ENCODE measurements at regions not wholly inside any gene's neighbourhood (a gene's known extent, or its start where the extent isn't known, plus 50 kb on each side); places are given as distances from the start of the nearest gene placed in this dataset.

DNA sequence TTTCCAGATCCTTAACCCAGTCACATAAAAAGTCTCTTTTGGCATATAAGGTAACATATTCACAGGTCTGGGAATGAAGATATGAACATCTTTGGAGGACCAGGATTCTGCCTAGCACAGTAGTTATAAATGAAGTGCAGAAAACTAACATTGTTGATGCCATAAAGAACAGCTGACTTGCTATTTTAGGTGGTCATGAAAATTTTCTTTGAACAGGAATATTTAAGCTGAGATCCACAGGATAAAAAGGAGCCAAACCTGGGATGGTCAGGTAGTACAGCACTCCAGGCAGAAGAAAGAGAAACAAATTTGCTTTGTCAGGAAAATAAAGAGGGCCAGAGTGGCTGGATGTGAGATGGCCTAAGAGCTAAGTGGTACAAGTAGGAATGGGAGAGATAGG, 80.0 kb downstream of the CENPW start:
- H3K9me3 Mint-ChIP-seq = peaks cover 0 to 6% of the 10 kb centered on the region in 2 donors
- H3K27ac Mint-ChIP-seq = no peak overlapping the region
- DNase-seq (ENCODE audit: low spot score in 2 of 2) (no peak), ATAC-seq (no peak)
- no peaks in the 10 kb centered on the region for H3K36me3 Mint-ChIP-seq

DNA sequence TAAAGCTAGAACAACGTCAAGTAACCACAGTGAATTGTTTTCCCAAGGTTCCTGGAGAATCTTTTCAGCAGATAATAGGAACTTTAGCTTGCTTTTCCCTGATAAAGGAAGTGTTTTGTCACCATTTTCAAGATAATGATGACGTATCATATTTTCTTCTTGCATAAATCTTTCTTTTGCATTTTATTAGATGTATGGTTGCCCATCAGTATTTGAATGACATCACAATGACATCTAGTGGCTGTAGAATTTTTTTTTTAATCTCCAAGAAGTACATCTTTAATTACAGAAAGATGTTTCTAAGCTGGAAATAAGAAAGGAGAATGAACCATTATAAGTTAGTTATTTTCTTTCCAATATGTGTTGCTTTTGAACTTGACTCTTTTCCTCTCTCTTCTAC, 83.0 kb downstream of the CENPW start:
- no peak for ATAC-seq

DNA sequence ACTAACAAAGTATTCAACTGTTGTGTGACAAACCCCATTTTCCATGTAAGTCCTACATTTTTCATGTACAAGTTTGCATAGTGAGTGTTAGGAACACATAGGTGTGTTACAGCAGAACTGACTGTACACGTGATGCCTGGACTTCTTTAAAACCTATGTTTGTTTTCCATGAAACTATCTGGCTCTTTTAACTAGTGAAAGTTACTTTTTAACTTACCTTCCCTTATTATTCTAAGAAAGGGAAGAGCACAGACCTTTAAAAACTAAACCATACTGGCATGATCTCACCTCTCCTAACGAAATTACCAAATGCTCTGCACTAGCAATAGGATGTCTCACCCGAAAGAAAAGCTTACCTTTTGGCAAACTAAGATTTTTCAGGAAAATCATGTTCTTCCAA, 87.8 kb downstream of the CENPW start:
- Mint-ChIP-seq H3K27ac (no peak overlapping the region), H3K9me3 (no peaks in the 10 kb centered on the region), H3K36me3 (no peaks in the 10 kb centered on the region)
- ATAC-seq (no peak), DNase-seq (ENCODE audit: low spot score in 2 of 2) (no peak)

More for the DNA sequence above, 83.0 kb downstream of the CENPW start:
- no peak for DNase-seq (ENCODE audit: low spot score in 2 of 2)
- H3K27ac Mint-ChIP-seq = no peak overlapping the region
- H3K9me3 Mint-ChIP-seq = no peaks in the 10 kb centered on the region
- no peaks in the 10 kb centered on the region for H3K36me3 Mint-ChIP-seq

DNA sequence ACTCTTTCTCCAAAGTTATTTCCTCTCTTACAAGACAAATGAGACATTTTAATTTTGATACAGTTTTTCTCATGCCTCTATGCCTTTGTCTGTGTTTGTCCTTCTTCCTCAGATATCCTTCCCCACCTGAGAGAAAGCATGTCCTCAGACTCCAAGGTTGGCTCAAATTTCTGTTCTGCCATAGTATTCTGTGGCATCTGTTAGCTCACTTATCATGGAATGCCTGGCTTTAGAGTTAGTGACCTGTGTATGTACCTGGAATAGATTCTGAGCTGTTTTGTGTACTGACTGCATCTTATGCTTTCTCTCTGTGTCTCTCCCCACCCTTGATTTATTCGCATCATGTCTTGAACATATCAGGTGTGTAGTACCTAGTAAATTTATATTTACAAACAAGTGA, 90.0 kb downstream of the CENPW start:
- Mint-ChIP-seq H3K9me3 (no peaks in the 10 kb centered on the region), H3K27ac (no peak overlapping the region), H3K36me3 (no peaks in the 10 kb centered on the region)
- DNase-seq (ENCODE audit: low spot score in 2 of 2) (no peak), ATAC-seq (no peak)

DNA sequence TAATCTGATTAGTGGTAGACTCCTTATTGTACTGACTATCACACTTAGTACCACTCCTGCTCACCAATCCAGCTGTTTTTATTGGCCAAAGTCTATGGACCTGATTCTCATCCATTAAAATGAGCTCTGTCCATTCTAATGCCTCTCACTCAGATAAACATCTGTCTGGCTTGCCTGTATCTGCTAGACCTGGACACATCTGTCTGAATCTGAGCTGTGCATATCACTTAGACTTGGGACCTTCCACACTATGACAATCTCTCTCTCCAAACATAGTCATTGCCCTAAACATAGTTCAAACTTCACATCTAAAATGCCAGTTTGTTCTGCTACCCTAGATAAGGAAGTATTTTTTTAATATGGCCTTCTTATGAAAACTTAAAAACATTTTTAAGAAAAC, 92.6 kb downstream of the CENPW start:
- ATAC-seq (no peak), DNase-seq (ENCODE audit: low spot score in 2 of 2) (no peak)
- Mint-ChIP-seq H3K36me3 (no peaks in the 10 kb centered on the region), H3K27ac (no peak overlapping the region), H3K9me3 (no peaks in the 10 kb centered on the region)

DNA sequence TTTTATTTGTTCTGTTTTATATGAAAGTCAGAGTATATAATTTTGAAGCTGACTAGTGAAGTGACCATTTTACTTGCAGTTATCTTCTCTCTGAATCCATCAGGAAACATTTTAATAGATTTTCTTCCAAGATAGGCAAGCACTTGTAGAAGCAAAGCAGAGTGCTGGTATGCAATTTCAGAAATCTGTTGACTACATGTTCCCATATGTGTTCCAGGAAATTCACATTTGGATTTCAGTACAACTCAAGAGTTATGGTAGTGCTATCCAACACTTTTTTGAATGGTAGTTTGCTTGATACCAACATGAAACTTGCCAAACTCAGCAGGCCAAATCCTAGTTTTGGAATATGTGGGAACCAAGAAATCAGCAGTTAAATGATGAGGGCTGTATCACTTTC, 94.0 kb downstream of the CENPW start:
- no peak for DNase-seq (ENCODE audit: low spot score in 2 of 2)
- Mint-ChIP-seq H3K36me3 (no peaks in the 10 kb centered on the region), H3K9me3 (no peaks in the 10 kb centered on the region), H3K27ac (no peak overlapping the region)
- ATAC-seq = no peak

DNA sequence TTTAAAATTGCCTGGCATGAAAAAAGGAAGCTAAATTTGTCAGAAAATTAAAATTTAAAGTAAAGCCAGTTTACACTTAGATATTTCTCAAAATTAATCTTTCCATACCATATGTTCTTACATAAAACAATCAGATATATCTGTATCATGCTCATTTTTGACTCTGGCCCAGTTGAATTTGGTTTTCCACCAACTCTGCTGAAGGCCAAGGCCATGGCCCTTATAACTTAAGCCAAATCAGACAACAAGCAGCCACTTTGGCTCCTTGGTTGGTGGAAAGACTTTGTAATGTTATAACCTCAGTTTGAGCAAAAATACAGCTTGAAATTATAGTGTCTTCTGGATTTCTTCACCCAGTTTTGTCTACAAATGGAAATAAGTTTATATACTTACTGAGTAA, 97.3 kb downstream of the CENPW start:
- DNase-seq (ENCODE audit: low spot score in 2 of 2) (no peak), ATAC-seq (no peak)
- Mint-ChIP-seq H3K9me3 (no peaks in the 10 kb centered on the region), H3K27ac (no peak overlapping the region), H3K36me3 (no peaks in the 10 kb centered on the region)

DNA sequence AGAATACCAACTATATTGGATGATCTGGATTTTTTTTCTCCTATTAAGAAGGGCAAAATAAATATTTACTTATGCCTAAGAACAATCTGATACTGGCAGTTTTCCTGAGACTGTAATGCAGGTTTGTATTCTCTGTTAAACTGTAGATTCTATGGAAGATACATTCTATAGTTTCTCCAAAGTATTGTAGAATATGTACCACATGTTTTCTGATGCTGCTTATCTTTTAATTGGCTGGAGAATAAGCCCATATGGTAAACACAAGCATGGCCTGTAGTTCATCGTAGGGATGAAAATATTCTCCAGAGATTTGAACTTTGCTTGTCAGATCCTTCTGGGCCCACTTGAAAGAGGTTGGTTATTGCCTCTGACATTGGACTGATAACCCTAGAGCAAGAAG, 99.1 kb downstream of the CENPW start:
- Mint-ChIP-seq H3K9me3 (no peaks in the 10 kb centered on the region), H3K36me3 (no peaks in the 10 kb centered on the region), H3K27ac (no peak overlapping the region)
- ATAC-seq (no peak), DNase-seq (ENCODE audit: low spot score in 2 of 2) (no peak)

DNA sequence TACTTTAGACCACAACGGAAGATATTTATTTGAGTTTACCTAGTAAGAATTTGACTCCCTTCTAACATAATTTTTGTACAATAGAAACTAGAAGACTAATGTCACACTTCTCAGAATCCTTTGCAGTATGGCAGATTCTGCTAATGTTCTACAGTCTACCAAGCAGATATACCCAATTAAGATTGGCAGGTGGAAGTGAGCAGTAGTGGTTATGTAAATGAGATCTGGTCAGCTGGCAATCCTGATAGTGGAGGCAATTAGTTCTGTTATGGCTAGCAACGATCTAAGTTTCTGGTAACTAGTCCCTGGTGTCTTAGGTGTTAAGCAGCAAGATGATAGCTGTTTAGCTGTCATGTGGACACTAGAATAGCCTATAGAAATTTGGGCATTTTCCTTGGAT, 101.0 kb downstream of the CENPW start:
- DNase-seq (ENCODE audit: low spot score in 2 of 2) = no peak

DNA sequence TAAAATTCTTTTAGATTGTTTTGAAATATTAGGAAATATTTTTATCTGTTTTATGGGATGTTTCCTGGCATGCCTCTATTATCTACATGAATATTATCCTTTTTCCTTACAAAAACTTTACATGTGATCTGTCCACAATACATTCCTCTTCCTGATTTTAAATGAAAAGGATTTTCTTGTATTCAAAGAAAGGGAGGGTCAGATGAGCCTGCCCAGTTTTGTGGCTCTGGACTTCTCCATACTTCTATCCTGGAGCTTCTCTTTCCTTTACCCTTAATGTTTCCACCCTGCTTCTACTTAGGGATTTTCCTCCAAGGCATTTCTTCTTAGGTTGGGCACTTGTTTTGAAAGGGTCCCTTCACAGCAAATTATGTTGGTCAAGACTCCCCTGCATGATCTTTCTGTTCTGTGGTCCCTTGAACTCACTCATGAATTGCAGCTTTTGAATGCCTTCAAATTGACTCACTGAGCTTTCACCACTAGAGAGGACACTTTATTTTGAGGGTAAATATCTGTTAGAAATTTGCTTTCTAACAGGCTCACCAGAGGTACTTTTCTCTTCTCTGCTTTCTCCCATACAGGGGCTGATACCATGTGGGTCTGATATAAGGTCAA, 104.9 kb downstream of the CENPW start:
- ATAC-seq (no peak), DNase-seq (ENCODE audit: low spot score in 2 of 2) (no peak)
- no peaks in the 10 kb centered on the region for H3K36me3 Mint-ChIP-seq
- H3K9me3 Mint-ChIP-seq = no peaks in the 10 kb centered on the region
- H3K27ac Mint-ChIP-seq = no peak overlapping the region

More for the DNA sequence above, 101.0 kb downstream of the CENPW start:
- ATAC-seq = no peak
- H3K27ac Mint-ChIP-seq = no peak overlapping the region
- no peaks in the 10 kb centered on the region for H3K36me3 Mint-ChIP-seq
- no peaks in the 10 kb centered on the region for H3K9me3 Mint-ChIP-seq

DNA sequence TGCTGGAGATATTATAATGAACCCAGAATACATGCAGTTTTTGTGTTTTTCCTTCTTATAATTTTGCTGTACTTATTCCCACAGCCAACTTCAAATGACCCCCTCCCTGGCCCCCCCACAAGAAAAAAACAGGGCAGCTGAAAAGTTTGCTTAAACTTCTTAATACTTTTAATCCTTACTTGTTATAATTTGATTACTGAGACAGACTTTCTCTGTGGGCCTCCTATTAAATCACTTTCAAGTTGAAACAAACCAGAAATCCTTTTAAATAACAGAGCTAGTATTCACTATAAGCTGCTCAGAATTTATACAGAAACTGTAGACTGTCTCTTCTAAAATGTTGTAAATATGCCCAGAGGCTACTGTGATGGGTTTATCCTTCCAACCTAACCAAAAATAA, 106.3 kb downstream of the CENPW start:
- H3K36me3 Mint-ChIP-seq = no peaks in the 10 kb centered on the region
- H3K9me3 Mint-ChIP-seq = no peaks in the 10 kb centered on the region
- H3K27ac Mint-ChIP-seq = no peak overlapping the region
- DNase-seq (ENCODE audit: low spot score in 2 of 2) (no peak), ATAC-seq (no peak)

DNA sequence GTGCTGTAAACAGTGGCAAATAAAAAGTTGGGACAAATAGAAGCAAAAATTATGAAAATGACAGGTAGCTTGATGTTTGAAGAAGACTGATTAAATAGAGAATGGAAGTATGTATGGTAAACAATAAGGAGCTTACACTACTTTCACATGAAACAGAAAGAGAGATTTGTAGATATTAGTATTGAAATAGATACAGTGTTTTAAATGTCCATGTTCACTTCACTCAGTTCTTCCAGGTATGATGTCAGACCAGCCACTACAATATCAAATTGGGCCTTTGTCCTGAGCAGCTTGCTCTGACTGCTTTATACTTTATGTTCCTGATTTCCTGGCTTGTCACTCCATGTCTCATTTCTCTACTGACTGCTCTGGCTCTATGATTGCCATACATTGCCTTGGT, 107.5 kb downstream of the CENPW start:
- H3K9me3 Mint-ChIP-seq = no peaks in the 10 kb centered on the region
- no peak overlapping the region for H3K27ac Mint-ChIP-seq
- DNase-seq (ENCODE audit: low spot score in 2 of 2) = no peak
- no peaks in the 10 kb centered on the region for H3K36me3 Mint-ChIP-seq
- no peak for ATAC-seq

DNA sequence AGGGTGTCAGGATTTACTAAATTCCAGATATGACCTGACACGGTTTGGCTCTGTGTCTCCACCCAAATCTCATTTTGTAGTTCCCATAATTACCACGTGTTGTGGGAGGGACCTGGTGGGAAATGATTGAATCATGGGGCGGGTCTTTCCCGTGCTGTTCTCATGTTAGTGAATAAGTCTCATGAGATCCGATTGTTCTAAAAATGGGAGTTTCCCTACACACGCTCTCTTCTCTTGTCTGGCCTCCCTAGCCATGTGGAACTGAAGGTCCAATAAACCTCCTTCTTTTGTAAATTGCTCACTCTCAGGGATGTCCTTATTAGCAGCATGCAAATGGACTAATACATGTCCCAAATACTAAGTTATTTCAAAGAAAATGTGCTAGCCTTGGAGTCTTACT, 121.1 kb downstream of the CENPW start:
- no peak for DNase-seq (ENCODE audit: low spot score in 2 of 2)
- Mint-ChIP-seq H3K27ac (no peak overlapping the region), H3K9me3 (no peaks in the 10 kb centered on the region), H3K36me3 (no peaks in the 10 kb centered on the region)
- no peak for ATAC-seq

DNA sequence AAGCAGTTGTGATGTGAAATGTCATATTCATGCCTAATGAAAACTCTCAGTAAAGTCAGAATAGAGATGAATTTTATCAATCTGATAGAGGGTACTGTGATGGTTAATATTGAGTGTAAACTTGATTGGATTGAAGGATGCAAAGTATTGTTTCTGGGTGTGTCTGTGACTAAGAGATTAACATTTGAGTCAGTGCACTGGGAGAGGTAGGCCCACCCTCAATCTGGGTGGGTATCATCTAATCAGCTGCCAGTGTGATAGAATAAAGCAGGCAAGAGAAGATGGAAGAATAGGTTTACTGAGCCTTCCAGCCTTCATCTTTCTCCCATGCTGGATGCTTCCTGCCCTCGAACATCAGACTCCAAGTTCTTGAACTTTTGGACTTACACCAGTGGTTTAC, 124.3 kb downstream of the CENPW start:
- H3K36me3 Mint-ChIP-seq = no peaks in the 10 kb centered on the region
- ATAC-seq (no peak), DNase-seq (ENCODE audit: low spot score in 2 of 2) (no peak)
- H3K27ac Mint-ChIP-seq = no peak overlapping the region
- peaks cover 3 to 5% of the 10 kb centered on the region in 2 donors for H3K9me3 Mint-ChIP-seq

DNA sequence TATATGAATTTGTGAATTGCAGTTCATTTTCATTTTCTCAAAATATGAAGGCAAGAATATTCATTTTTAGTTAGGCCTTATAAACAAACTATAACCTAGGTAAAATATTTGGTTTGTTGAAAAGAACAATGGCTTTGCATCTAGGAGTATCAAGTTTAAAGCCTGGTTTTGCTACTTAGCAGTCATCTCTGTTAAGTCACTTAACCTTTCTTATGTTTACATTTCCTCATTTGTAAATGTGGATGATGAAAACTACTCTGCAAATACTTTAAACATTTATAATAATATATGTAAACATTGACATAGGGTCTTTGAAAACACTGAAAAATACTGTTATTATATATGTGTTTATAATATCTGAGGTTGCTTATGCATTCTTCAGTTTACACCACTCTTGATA, 135.5 kb downstream of the CENPW start:
- H3K36me3 Mint-ChIP-seq = no peaks in the 10 kb centered on the region
- H3K9me3 Mint-ChIP-seq = peaks cover 0 to 3% of the 10 kb centered on the region in 2 donors
- no peak for ATAC-seq
- H3K27ac Mint-ChIP-seq = no peak overlapping the region
- no peak for DNase-seq (ENCODE audit: low spot score in 2 of 2)

DNA sequence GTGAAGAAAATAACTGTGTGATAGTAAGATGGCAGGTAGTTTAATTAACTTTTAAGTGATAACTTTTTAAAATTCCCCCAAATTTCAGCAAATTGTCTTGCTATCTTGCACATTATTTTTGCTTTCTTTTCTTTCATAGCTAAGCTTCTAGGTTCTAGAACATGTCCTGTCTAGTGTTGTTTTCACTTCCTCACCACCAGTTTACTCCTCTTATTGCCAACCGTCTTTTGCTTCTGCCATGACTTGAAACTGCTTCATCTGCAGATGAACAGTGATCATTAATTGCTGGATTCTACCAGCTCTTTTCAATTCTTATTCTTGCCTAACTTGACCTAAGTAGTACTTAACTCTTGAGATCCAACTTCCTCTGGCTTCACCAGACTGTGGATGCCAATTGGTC, 137.8 kb downstream of the CENPW start:
- DNase-seq (ENCODE audit: low spot score in 2 of 2) = no peak
- H3K36me3 Mint-ChIP-seq = no peaks in the 10 kb centered on the region
- no peak overlapping the region for H3K27ac Mint-ChIP-seq
- ATAC-seq = no peak
- no peaks in the 10 kb centered on the region for H3K9me3 Mint-ChIP-seq

DNA sequence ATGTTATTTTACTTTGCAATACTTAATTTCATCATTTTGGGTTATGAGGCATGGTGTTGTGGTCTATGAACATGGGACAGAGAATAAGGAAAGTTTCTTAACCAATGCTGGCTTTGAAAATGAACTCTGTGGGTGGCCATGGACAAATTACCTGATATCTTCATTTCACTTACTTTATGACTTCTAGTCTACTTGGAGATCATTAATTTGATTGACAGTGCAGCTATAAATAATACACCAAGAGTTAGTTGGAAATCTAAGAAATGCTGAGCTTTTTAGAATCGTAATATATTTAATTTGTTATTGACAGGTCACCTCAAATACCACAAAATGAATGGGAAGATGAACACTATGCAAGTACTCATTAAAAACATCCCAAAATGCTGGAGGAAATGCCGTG, 140.4 kb downstream of the CENPW start:
- H3K36me3 Mint-ChIP-seq = no peaks in the 10 kb centered on the region

DNA sequence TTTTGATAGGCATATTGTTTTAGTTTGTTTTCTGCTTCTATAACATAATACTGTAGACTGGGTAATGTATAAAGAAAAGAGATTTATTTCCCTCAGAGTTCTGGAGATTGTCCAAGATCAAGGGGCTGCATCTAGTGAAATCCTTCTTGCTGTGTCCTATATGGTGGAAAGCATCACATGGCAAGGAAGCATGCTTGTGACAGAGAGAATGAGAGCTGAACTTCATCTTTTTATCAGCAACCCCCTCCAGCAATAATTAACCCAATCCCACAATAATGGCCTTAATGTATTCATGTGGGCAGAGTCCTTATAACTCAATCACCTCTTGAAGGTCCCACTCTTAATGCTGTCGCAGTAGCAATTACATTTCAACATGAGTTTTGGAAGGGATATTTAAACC, 141.4 kb downstream of the CENPW start:
- H3K36me3 Mint-ChIP-seq = no peaks in the 10 kb centered on the region
- H3K27ac Mint-ChIP-seq = no peak overlapping the region
- H3K9me3 Mint-ChIP-seq = peaks cover 0 to 9% of the 10 kb centered on the region in 2 donors
- no peak for DNase-seq (ENCODE audit: low spot score in 2 of 2)
- ATAC-seq = no peak

More for the DNA sequence above, 140.4 kb downstream of the CENPW start:
- H3K27ac Mint-ChIP-seq = no peak overlapping the region
- peaks cover 0 to 4% of the 10 kb centered on the region in 2 donors for H3K9me3 Mint-ChIP-seq
- no peak for DNase-seq (ENCODE audit: low spot score in 2 of 2)
- no peak for ATAC-seq

DNA sequence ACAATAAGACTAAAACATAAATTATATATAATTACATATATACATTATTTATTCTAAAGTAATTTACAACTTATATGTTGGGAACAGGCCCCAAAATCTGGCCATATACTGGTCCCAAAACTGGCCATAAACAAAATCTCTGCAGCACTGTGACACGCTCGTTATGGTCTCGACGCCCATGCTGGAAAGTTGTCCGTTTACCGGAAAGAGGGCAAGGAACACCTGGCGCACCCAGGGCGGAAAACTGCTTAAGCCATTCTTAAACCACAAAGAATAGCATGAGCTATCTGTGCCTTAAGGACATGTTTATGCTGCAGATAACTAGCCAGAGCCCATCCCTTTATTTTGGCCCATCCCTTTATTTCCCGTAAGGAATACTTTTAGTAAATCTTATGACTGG, 164.9 kb downstream of the CENPW start:
- no peak overlapping the region for H3K27ac Mint-ChIP-seq
- H3K9me3 Mint-ChIP-seq = peaks cover 17 to 18% of the 10 kb centered on the region in 2 donors
- ATAC-seq (no peak), DNase-seq (ENCODE audit: low spot score in 2 of 2) (no peak)
- H3K36me3 Mint-ChIP-seq = no peaks in the 10 kb centered on the region
